GM18499 (cell line): ENCODE measurements at regions not wholly inside any gene's neighbourhood (a gene's known extent, or its start where the extent isn't known, plus 50 kb on each side); places are given as distances from the start of the nearest gene placed in this dataset.

Experiments used
- ATAC-seq: cut with Tn5 transposase; IDR thresholded peaks from one replicate; pipeline ENCODE4 v1.9.1; 2021; ENCODE audit warnings: moderate number of reproducible peaks; ENCODE audit not compliant: insufficient read depth, unreplicated experiment

GRCh38 chr14:53331921-53332320 is 178.8 kb upstream of the DDHD1 start:
- ATAC-seq, result no peak

- no peak for ATAC-seq
Measured at GRCh38 chr14:53331247-53331646, 178.1 kb upstream of the DDHD1 start.

GRCh38 chr14:53330441-53330840 is 177.3 kb upstream of the DDHD1 start:
- ATAC-seq, result no peak

GRCh38 chr14:53328841-53329240 is 175.7 kb upstream of the DDHD1 start:
- no peak for ATAC-seq

- no peak for ATAC-seq
Measured at GRCh38 chr14:53327716-53328115, 174.6 kb upstream of the DDHD1 start.

- ATAC-seq, result no peak
Measured at GRCh38 chr14:53325176-53325806, 172.2 kb upstream of the DDHD1 start.

GRCh38 chr14:53316504-53316903 is 163.4 kb upstream of the DDHD1 start:
- no peak for ATAC-seq

- ATAC-seq, result peak; percentile 96
Measured at GRCh38 chr14:53310412-53310811, 157.3 kb upstream of the DDHD1 start.

GRCh38 chr14:53306911-53307310 is 153.8 kb upstream of the DDHD1 start:
- ATAC-seq, result no peak

- no peak for ATAC-seq
Measured at GRCh38 chr14:53306267-53306721, 153.2 kb upstream of the DDHD1 start.

- no peak for ATAC-seq
Measured at GRCh38 chr14:53304726-53305381, 151.7 kb upstream of the DDHD1 start.

GRCh38 chr14:53295985-53296582 is 143.0 kb upstream of the DDHD1 start:
- no peak for ATAC-seq

GRCh38 chr14:53295372-53295771 is 142.2 kb upstream of the DDHD1 start:
- no peak for ATAC-seq

GRCh38 chr14:53286301-53286700 is 133.2 kb upstream of the DDHD1 start:
- ATAC-seq, result no peak

- no peak for ATAC-seq
Measured at GRCh38 chr14:53285821-53286220, 132.7 kb upstream of the DDHD1 start.

GRCh38 chr14:53285064-53285463 is 131.9 kb upstream of the DDHD1 start:
- no peak for ATAC-seq

GRCh38 chr14:53278602-53279506 is 125.7 kb upstream of the DDHD1 start:
- ATAC-seq, result no peak

GRCh38 chr14:53273671-53274072 is 120.5 kb upstream of the DDHD1 start:
- no peak for ATAC-seq

- ATAC-seq, result no peak
Measured at GRCh38 chr14:53265025-53265424, 111.9 kb upstream of the DDHD1 start.

- ATAC-seq, result no peak
Measured at GRCh38 chr14:53260928-53261327, 107.8 kb upstream of the DDHD1 start.

- no peak for ATAC-seq
Measured at GRCh38 chr14:53260286-53260685, 107.2 kb upstream of the DDHD1 start.
